Coronary artery (tissue), 2 donors: ENCODE measurements at regions not wholly inside any gene's neighbourhood (a gene's known extent, or its start where the extent isn't known, plus 50 kb on each side); places are given as distances from the start of the nearest gene placed in this dataset.

ENCODE experiments used
- DNase-seq: peaks from one replicate; pipeline ENCODE4 v3.0.0-alpha.2; 2017; ENCODE audit warnings: low spot score
- H3K27ac ChIP-seq, 2 donors: fragments of 200-600 bp; sonication (generic); one replicate each; pipeline ENCODE4 v1.5.1; 2016 to 2019
- H3K4me3 ChIP-seq: fragments of 200-600 bp; sonication (generic); 2 replicates; pipeline ENCODE4 v1.5.1; 2016; ENCODE audit warnings: mild to moderate bottlenecking, moderate library complexity
- TF ChIP-seq, protein P1 (sequence below): fragments of 200-600 bp; sonication (generic); IDR thresholded peaks from one replicate; pipeline ENCODE4 v1.5.1; 2019; ENCODE audit warnings: antibody characterized with exemption

GRCh38 chr3:79983118-79983517 is 215.3 kb upstream of the ROBO1 start:
- DNase-seq: no peak
- Histone ChIP-seq H3K27ac (no peak overlapping the region), H3K4me3 (no peak overlapping the region)
- TF ChIP-seq, protein P1, sequence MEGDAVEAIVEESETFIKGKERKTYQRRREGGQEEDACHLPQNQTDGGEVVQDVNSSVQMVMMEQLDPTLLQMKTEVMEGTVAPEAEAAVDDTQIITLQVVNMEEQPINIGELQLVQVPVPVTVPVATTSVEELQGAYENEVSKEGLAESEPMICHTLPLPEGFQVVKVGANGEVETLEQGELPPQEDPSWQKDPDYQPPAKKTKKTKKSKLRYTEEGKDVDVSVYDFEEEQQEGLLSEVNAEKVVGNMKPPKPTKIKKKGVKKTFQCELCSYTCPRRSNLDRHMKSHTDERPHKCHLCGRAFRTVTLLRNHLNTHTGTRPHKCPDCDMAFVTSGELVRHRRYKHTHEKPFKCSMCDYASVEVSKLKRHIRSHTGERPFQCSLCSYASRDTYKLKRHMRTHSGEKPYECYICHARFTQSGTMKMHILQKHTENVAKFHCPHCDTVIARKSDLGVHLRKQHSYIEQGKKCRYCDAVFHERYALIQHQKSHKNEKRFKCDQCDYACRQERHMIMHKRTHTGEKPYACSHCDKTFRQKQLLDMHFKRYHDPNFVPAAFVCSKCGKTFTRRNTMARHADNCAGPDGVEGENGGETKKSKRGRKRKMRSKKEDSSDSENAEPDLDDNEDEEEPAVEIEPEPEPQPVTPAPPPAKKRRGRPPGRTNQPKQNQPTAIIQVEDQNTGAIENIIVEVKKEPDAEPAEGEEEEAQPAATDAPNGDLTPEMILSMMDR: no peak

DNA sequence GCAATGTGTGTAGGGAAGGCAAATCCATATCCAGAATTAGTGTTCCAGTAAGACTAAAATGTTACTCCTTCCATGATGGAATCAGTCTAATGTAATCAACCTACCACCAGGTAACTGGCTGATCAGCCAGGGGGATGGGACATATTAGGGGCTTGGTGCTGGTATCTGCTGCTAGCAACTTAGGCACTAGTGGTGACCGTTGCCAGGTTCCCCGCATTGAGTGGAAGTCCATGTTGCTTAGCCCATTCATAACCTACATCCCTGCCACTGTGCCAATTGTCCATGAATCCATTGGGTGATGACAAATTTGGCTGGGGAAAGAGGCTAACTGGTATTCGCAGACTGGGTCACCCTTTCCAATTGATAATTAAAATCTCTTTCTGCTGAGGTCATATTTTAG is 212.2 kb upstream of the ROBO1 start:
- TF ChIP-seq, protein P1: no peak
- Histone ChIP-seq H3K4me3 (no peak overlapping the region), H3K27ac (no peak overlapping the region)
- no peak for DNase-seq

GRCh38 chr3:79976466-79976865 is 208.7 kb upstream of the ROBO1 start:
- TF ChIP-seq, protein P1: no peak
- Histone ChIP-seq H3K27ac (no peak overlapping the region), H3K4me3 (no peak overlapping the region)
- no peak for DNase-seq

- DNase-seq: no peak
- TF ChIP-seq, protein P1: no peak
- no peak overlapping the region for H3K4me3 ChIP-seq
- no peak overlapping the region for H3K27ac ChIP-seq
These were observed 206.3 kb upstream of the ROBO1 start for GRCh38 chr3:79973917-79974595.

DNA sequence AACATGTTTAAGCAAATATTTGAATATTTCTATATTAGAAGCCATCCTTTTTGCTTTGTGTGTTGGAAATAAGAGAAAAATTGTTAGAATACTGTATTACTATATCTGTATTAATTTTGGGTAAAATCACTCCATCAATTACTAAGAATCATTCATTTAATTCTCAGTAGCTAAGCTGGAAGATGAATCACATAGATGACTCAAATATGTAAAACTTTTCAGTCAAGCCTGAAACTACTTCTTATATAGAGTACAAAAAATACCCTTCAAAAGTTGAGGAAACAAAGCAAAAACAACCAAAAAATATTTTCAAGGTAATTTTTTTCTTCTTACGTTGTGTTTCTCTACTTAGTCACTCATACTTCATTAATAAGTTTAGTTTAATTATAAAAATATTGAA is 205.7 kb upstream of the ROBO1 start:
- Histone ChIP-seq H3K4me3 (no peak overlapping the region), H3K27ac (no peak overlapping the region)
- TF ChIP-seq, protein P1: no peak
- DNase-seq: no peak

GRCh38 chr3:79968418-79968817 is 200.6 kb upstream of the ROBO1 start:
- no peak overlapping the region for H3K4me3 ChIP-seq
- TF ChIP-seq, protein P1: no peak
- H3K27ac ChIP-seq: no peak overlapping the region
- DNase-seq: no peak

DNA sequence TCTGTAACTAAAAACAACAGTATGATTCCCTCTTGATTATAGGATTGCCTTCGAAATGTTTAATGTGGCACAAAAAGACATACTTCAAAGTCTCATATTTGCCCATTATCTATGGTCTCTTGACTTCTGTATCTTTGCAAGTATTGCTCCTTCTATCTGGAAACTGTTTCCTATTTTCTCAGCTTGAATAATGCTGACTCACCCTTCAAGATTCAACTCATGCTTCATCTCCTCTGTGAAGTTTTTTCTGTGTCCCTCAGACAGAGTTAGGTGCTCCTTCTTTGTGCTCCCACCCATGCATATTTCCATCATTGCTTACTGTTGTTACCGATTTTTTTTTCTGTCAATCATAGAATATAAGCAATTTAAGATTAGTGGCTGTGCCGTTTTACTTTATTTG is 192.8 kb upstream of the ROBO1 start:
- DNase-seq: no peak
- no peak overlapping the region for H3K27ac ChIP-seq
- TF ChIP-seq, protein P1: no peak
- H3K4me3 ChIP-seq: no peak overlapping the region
